Adrenal gland (tissue), 5 donors: ENCODE measurements at regions not wholly inside any gene's neighbourhood (a gene's known extent, or its start where the extent isn't known, plus 50 kb on each side); places are given as distances from the start of the nearest gene placed in this dataset.

Experiments
- CTCF ChIP-seq, 6 experiments: fragments of 450-650 bp in 4 of 6; fragments of 200-600 bp in 2 of 6; sonication (generic) in 1 of 6; IDR thresholded peaks; 1 replicate in 5 of 6; 2 replicates in 1 of 6; pipeline versions ENCODE4 v1.5.1 to v1.8.0; 2016 to 2021; ENCODE audit warnings: antibody characterized with exemption in 6 of 6, mild to moderate bottlenecking in 2 of 6, moderate library complexity in 1 of 6
- POLR2A ChIP-seq, 2 donors: fragments of 450-650 bp; IDR thresholded peaks; one replicate each; pipeline ENCODE4 v1.6.1; 2017; ENCODE audit warnings: antibody characterized with exemption in 2 of 2, mild to moderate bottlenecking in 2 of 2, moderate library complexity in 1 of 2
- donor health status: DM: no; HTN: no; CAD: no.

GRCh38 chr7:130853503-130854279 is 119.7 kb upstream of the KLF14 start:
- TF ChIP-seq POLR2A (IDR thresholded peaks at IDR 0.05) (no peak), CTCF (IDR thresholded peaks at IDR 0.05) (no peak)
